ENCODE measurements at regions not wholly inside any gene's neighbourhood (a gene's known extent, or its start where the extent isn't known, plus 50 kb on each side); places are given as distances from the start of the nearest gene placed in this dataset.

GRCh38 chr5:119840175-119840574, 210.8 kb downstream of the FAM170A start:
- ChIA-PET CTCF (interaction anchor here (0.6 kb wide), 1 partner anchor 601 kb away, joined by 3 read pairs; no protein-coding TSS in a partner anchor), POLR2A (no interaction called here)
- DNase-seq (ENCODE audit: low read depth in 1 of 2, low spot score in 1 of 2) (no peak), ATAC-seq (no peak), FAIRE-seq (no peak)
- no peak overlapping the region for H3K4me3 ChIP-seq
- peaks cover 2% of the 10 kb centered on the region; the same call in 1 of the 3 replicates for H3K9me3 ChIP-seq
- no peaks in the 10 kb centered on the region for H3K4me1 ChIP-seq
- no peak overlapping the region for H3K27ac ChIP-seq
- TF ChIP-seq HOXB5 (CRISPR knock-in tag; IDR thresholded peaks at IDR 0.05) (no peak), POLR2A (IDR thresholded peaks at IDR 0.05; ENCODE audit: low read length) (no peak), FOXS1 (CRISPR knock-in tag; IDR thresholded peaks at IDR 0.05) (no peak), RAD21 (conservative IDR thresholded peaks at IDR 0.05 in 1 of 2, IDR thresholded peaks at IDR 0.05 in 1 of 2) (no peak), MYC (IDR thresholded peaks at IDR 0.05; ENCODE audit: borderline replicate concordance, low read length) (no peak), FOSB (CRISPR knock-in tag; IDR thresholded peaks at IDR 0.05) (no peak), EHMT2 (IDR thresholded peaks at IDR 0.05; ENCODE audit: low read depth) (no peak), JUN (IDR thresholded peaks at IDR 0.05) (no peak), RFX5 (IDR thresholded peaks at IDR 0.05) (no peak), ZSCAN20 (CRISPR knock-in tag; IDR thresholded peaks at IDR 0.05) (no peak), CHD2 (IDR thresholded peaks at IDR 0.05; ENCODE audit: low read length, partially characterized antibody) (no peak), RNF2 (IDR thresholded peaks at IDR 0.05; ENCODE audit: borderline replicate concordance, low read depth) (no peak)
- no peak overlapping the region for H3K4me2 ChIP-seq

- FAIRE-seq: no peak
- H3K4me3 ChIP-seq: no peak overlapping the region
- ChIA-PET CTCF (no interaction called here), POLR2A (no interaction called here)
- no peak overlapping the region for H3K4me2 ChIP-seq
- H3K27ac ChIP-seq: no peak overlapping the region
- no peaks in the 10 kb centered on the region for H3K4me1 ChIP-seq
- WGBS (ENCODE audit: missing lambda C conversion rate): 0% methylated on average over 2 of the region's 2 CpGs
- TF ChIP-seq USF2 (IDR thresholded peaks at IDR 0.05) (no peak), BHLHE40 (IDR thresholded peaks at IDR 0.05; ENCODE audit: low read depth, low read length) (no peak), HES2 (IDR thresholded peaks at IDR 0.05) (no peak), CBX2 (IDR thresholded peaks at IDR 0.05; ENCODE audit: borderline replicate concordance, low read depth) (no peak), RNF2 (IDR thresholded peaks at IDR 0.05; ENCODE audit: borderline replicate concordance, low read depth) (no peak), POLR2AphosphoS2 (conservative IDR thresholded peaks at IDR 0.05; ENCODE audit: low read length) (no peak), CBX8 (IDR thresholded peaks at IDR 0.05) (no peak), MAX (IDR thresholded peaks at IDR 0.05) (no peak), ZC3H11A (IDR thresholded peaks at IDR 0.05) (no peak), FOXS1 (CRISPR knock-in tag; IDR thresholded peaks at IDR 0.05) (no peak), MAZ (IDR thresholded peaks at IDR 0.05; ENCODE audit: borderline replicate concordance, low read depth, low read length) (no peak), CEBPB (IDR thresholded peaks at IDR 0.05) (no peak), HOXA7 (CRISPR knock-in tag; IDR thresholded peaks at IDR 0.05) (no peak), CHD2 (IDR thresholded peaks at IDR 0.05; ENCODE audit: low read length, partially characterized antibody) (no peak), ZNF302 (CRISPR knock-in tag; IDR thresholded peaks at IDR 0.05) (no peak)
- no peak for DNase-seq (ENCODE audit: low read depth in 1 of 2, low spot score in 1 of 2)
- H3K9me3 ChIP-seq: no peaks in the 10 kb centered on the region
- ATAC-seq: no peak
These were observed 222.8 kb downstream of the FAM170A start for GRCh38 chr5:119852140-119852539.

DNA sequence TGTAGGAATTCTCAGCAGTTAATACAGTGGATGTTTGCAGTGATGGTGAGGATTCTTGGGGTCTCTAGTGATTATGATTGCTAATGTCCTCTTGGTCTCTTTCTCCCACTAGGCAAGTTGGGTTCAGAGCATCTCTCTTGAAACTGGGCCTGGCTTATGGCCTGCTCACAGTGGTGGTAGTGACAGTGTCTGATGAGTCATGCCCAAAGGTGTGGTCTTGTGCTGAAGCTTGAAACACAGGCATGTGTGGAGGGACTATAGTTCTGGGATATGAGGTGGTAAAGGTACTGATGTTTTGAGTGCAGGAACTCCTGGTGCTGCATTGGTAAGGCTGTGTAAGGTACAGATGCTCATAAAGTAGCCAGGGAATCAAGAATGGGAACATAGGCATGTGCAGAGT, 231.1 kb downstream of the FAM170A start:
- POLR2A ChIA-PET: no interaction called here
- ATAC-seq (no peak), DNase-seq (ENCODE audit: low read depth in 1 of 2, low spot score in 1 of 2) (no peak), FAIRE-seq (no peak)
- Histone ChIP-seq H3K4me1 (no peaks in the 10 kb centered on the region), H3K4me3 (no peak overlapping the region), H3K4me2 (no peak overlapping the region), H3K27ac (no peak overlapping the region), H3K9me3 (no peaks in the 10 kb centered on the region)
- CTCF ChIA-PET: no interaction called here
- TF ChIP-seq KDM1A (IDR thresholded peaks at IDR 0.05; ENCODE audit: low read depth) (no peak), NFE2L2 (conservative IDR thresholded peaks at IDR 0.05; ENCODE audit: low read length) (no peak), ESRRA (IDR thresholded peaks at IDR 0.05; ENCODE audit: borderline replicate concordance, low read length) (no peak), MYC (IDR thresholded peaks at IDR 0.05; ENCODE audit: borderline replicate concordance, low read length) (no peak), HMGXB4 (CRISPR knock-in tag; IDR thresholded peaks at IDR 0.05; ENCODE audit: borderline replicate concordance) (no peak), FOXS1 (CRISPR knock-in tag; IDR thresholded peaks at IDR 0.05) (no peak), HEYL (CRISPR knock-in tag; IDR thresholded peaks at IDR 0.05) (no peak), MAFK (IDR thresholded peaks at IDR 0.05; ENCODE audit: partially characterized antibody) (no peak), RAD21 (conservative IDR thresholded peaks at IDR 0.05 in 1 of 2, IDR thresholded peaks at IDR 0.05 in 1 of 2) (no peak), CHD4 (IDR thresholded peaks at IDR 0.05; ENCODE audit: borderline replicate concordance) (no peak), EHMT2 (IDR thresholded peaks at IDR 0.05; ENCODE audit: low read depth) (no peak)

All from A549 (cell line).